IMR-90 (cell line): ENCODE measurements at regions not wholly inside any gene's neighbourhood (a gene's known extent, or its start where the extent isn't known, plus 50 kb on each side); places are given as distances from the start of the nearest gene placed in this dataset.

Experiments used
- ATAC-seq: fragments of 200-7000 bp; cut with Tn5 transposase; 2 replicates; pipeline ENCODE4 v1.9.1; 2020; ENCODE audit warnings: low read depth, mild to moderate bottlenecking, moderate library complexity
- BruUV-seq: library from RNA; stranded (reverse); fragments of 400-500 nt; replicated peaks from 2 replicates; lab custom pipeline; 2021; lab: Mats Ljungman, UMichigan
- CTCF ChIA-PET: fragments of 300-600 bp; formaldehyde crosslinking; extraction: SDS; loops from one replicate; lab custom pipeline; 2021; ENCODE audit warnings: antibody characterized with exemption; lab: Yijun Ruan, JAX
- POLR2A ChIA-PET: fragments of 300-600 bp; sonication (Branson Sonifier 250); formaldehyde crosslinking; loops from one replicate; lab custom pipeline; 2022; ENCODE audit warnings: antibody characterized with exemption; ENCODE audit not compliant: unreplicated experiment; lab: Charles Lee
- DNase-seq: peaks from one replicate; pipeline ENCODE4 v3.0.0; 2013
- H2AFZ ChIP-seq: replicated peaks from 2 replicates; pipeline ENCODE3; 2013; ENCODE audit warnings: low read length, mild to moderate bottlenecking; ENCODE audit not compliant: poor library complexity
- H2AK5ac ChIP-seq: 2 replicates; pipeline ENCODE4 v1.6.1; 2013; ENCODE audit warnings: low read depth, low read length, inconsistent platforms
- H2AK9ac ChIP-seq: replicated peaks from 2 replicates; pipeline ENCODE3; 2013; ENCODE audit warnings: mild to moderate bottlenecking, low read depth, low read length, moderate library complexity; ENCODE audit not compliant: poor library complexity
- H2BK120ac ChIP-seq: 2 replicates; pipeline ENCODE4 v1.6.1; 2013; ENCODE audit warnings: low read depth, low read length, inconsistent platforms
- H2BK15ac ChIP-seq: 3 replicates; pipeline ENCODE4 v1.6.1; 2013; ENCODE audit warnings: low read depth, low read length, inconsistent platforms
- H2BK20ac ChIP-seq: 2 replicates; pipeline ENCODE4 v1.6.1; 2013; ENCODE audit warnings: low read depth, mild to moderate bottlenecking, inconsistent platforms, low read length, moderate library complexity
- H2BK5ac ChIP-seq: 2 replicates; pipeline ENCODE4 v1.6.1; 2013; ENCODE audit warnings: mild to moderate bottlenecking, low read depth, low read length, inconsistent platforms; ENCODE audit not compliant: poor library complexity, severe bottlenecking
- H3K14ac ChIP-seq: replicated peaks from 2 replicates; pipeline ENCODE4 v1.6.1; 2013; ENCODE audit warnings: low read depth, low read length, inconsistent platforms
- H3K18ac ChIP-seq: 2 replicates; pipeline ENCODE4 v1.6.1; 2013; ENCODE audit warnings: low read depth, low read length, control low read depth
- H3K23ac ChIP-seq: 2 replicates; pipeline ENCODE4 v1.6.1; 2013; ENCODE audit warnings: low read depth, low read length, inconsistent platforms
- H3K27ac ChIP-seq: 2 replicates; pipeline ENCODE4 v1.5.1; 2013; ENCODE audit warnings: mild to moderate bottlenecking, control low read depth, low read length; ENCODE audit not compliant: insufficient read depth
- H3K27me3 ChIP-seq: 2 replicates; pipeline ENCODE4 v1.6.1; 2013; ENCODE audit warnings: low read length; ENCODE audit not compliant: control insufficient read depth, insufficient read depth
- H3K36me3 ChIP-seq: 2 replicates; pipeline ENCODE4 v1.6.1; 2013; ENCODE audit warnings: low read length, mixed read lengths; ENCODE audit not compliant: control insufficient read depth, insufficient read depth
- H3K4ac ChIP-seq: 2 replicates; pipeline ENCODE4 v1.6.1; 2013; ENCODE audit warnings: low read depth, low read length, inconsistent platforms
- H3K4me1 ChIP-seq: 2 replicates; pipeline ENCODE4 v1.6.1; 2013; ENCODE audit warnings: low read length, mixed read lengths; ENCODE audit not compliant: control insufficient read depth, insufficient read depth
- H3K4me2 ChIP-seq: 2 replicates; pipeline ENCODE4 v1.6.1; 2013; ENCODE audit warnings: low read depth, mild to moderate bottlenecking, control low read depth, low read length, moderate library complexity
- H3K4me3 ChIP-seq: 2 replicates; pipeline ENCODE4 v1.5.1; 2013; ENCODE audit warnings: low read depth, mild to moderate bottlenecking, control low read depth, low read length, moderate library complexity; ENCODE audit not compliant: insufficient read depth
- H3K56ac ChIP-seq: 2 replicates; pipeline ENCODE4 v1.6.1; 2013; ENCODE audit warnings: low read length, inconsistent platforms; ENCODE audit not compliant: insufficient read depth; ENCODE audit errors: extremely low read depth
- H3K79me1 ChIP-seq, 2 experiments: 2 replicates each; pipeline ENCODE4 v1.6.1; 2013; ENCODE audit warnings: low read length in 2 of 2, inconsistent platforms in 1 of 2, low read depth in 1 of 2
- H3K9ac ChIP-seq: 2 replicates; pipeline ENCODE4 v1.6.1; 2013; ENCODE audit warnings: low read depth, low read length, control low read depth
- H3K9me1 ChIP-seq: 2 replicates; pipeline ENCODE4 v1.6.1; 2013; ENCODE audit warnings: low read length, inconsistent platforms; ENCODE audit not compliant: insufficient read depth
- H3K9me3 ChIP-seq: 2 replicates; pipeline ENCODE4 v1.6.1; 2013; ENCODE audit warnings: low read length; ENCODE audit not compliant: control insufficient read depth, insufficient read depth
- H4K20me1 ChIP-seq: 2 replicates; pipeline ENCODE4 v1.6.1; 2013; ENCODE audit warnings: low read length, inconsistent platforms; ENCODE audit not compliant: insufficient read depth
- H4K5ac ChIP-seq: 2 replicates; pipeline ENCODE4 v1.6.1; 2013; ENCODE audit warnings: mild to moderate bottlenecking, low read depth, low read length, control low read depth
- H4K8ac ChIP-seq, 2 experiments: 2 replicates each; pipeline ENCODE4 v1.6.1; 2013; ENCODE audit warnings: low read depth in 2 of 2, low read length in 2 of 2, control low read depth in 1 of 2, inconsistent platforms in 1 of 2
- H4K91ac ChIP-seq: 2 replicates; pipeline ENCODE4 v1.6.1; 2013; ENCODE audit warnings: low read depth, low read length, inconsistent platforms; ENCODE audit not compliant: insufficient read depth
- BHLHE40 ChIP-seq: fragments of 150-350 bp; IDR thresholded peaks from 2 replicates; pipeline ENCODE4 v1.6.1; 2016; ENCODE audit warnings: mild to moderate bottlenecking, low read depth, low read length
- CEBPB ChIP-seq: IDR thresholded peaks from 2 replicates; pipeline ENCODE4 v1.6.1; 2012; ENCODE audit warnings: low read depth, low read length, improper control_type of control experiment
- MAFK ChIP-seq: IDR thresholded peaks from 2 replicates; pipeline ENCODE4 v1.6.1; 2012; ENCODE audit warnings: low read depth, low read length, improper control_type of control experiment
- NFE2L2 ChIP-seq: fragments of 150-350 bp; IDR thresholded peaks from 2 replicates; pipeline ENCODE4 v1.6.1; 2016; ENCODE audit warnings: low read depth, mild to moderate bottlenecking, low read length
- POLR2A ChIP-seq: IDR thresholded peaks from 2 replicates; pipeline ENCODE4 v1.6.1; 2012; ENCODE audit warnings: mild to moderate bottlenecking, low read depth, low read length
- RAD21 ChIP-seq: IDR thresholded peaks from 2 replicates; pipeline ENCODE4 v1.6.1; 2012; ENCODE audit warnings: low read length, improper control_type of control experiment
- RCOR1 ChIP-seq: IDR thresholded peaks from 2 replicates; pipeline ENCODE4 v1.6.1; 2012; ENCODE audit warnings: mild to moderate bottlenecking, low read length, improper control_type of control experiment; ENCODE audit not compliant: insufficient replicate concordance
- WGBS, 2 experiments: methylation state at CpG; one replicate each; pipeline versions ENCODE4 v1.1.5 to v1.1.7; 2013; ENCODE audit warnings: missing lambda C conversion rate in 2 of 2; ENCODE audit not compliant: insufficient read length in 1 of 2; ENCODE audit errors: extremely low coverage in 2 of 2; 5-methylcytosine and 5-hydroxymethylcytosine counted together
- dilution Hi-C: fragments of 300-500 bp; cut with HindIII; formaldehyde crosslinking; loops from one replicate; pipeline ENCODE4 v1.14.3; 2018; ENCODE audit warnings: low sequenced_read_pairs; ENCODE audit not compliant: unreplicated experiment
- in situ Hi-C: fragments of 300-500 bp; cut with MboI; formaldehyde crosslinking; loops from 3 replicates; pipeline ENCODE4 v1.14.3; 2019; ENCODE audit warnings: low sequenced_read_pairs, inconsistent platforms, mixed read lengths
- intact Hi-C: fragments of 100-400 bp; cut with micrococcal nuclease; formaldehyde crosslinking; loops from 2 replicates; pipeline ENCODE4 v1.10.0; 2022

DNA sequence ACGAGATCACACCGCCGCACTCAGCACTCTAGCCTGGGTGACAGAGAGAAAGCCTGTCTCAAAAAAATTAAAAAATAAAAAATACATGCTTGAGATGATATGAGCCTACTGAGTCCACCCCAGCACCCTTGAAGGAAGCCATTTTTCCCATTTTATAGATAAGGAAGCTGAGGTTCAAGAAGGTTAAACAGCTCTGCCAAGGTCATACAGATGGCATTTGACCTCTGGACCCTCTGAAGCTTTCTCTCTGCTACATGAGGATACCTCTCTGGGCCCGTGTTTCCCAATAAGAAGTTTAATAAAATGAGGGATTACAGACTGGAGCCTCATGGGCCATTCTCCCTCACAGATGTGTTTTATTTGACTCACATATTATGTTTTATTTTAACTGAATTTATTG lies 53.9 kb upstream of the PNMA1 start (continued):
- TF ChIP-seq BHLHE40 (no peak), NFE2L2 (no peak), RCOR1 (no peak), POLR2A (no peak), CEBPB (no peak), MAFK (no peak)

DNA sequence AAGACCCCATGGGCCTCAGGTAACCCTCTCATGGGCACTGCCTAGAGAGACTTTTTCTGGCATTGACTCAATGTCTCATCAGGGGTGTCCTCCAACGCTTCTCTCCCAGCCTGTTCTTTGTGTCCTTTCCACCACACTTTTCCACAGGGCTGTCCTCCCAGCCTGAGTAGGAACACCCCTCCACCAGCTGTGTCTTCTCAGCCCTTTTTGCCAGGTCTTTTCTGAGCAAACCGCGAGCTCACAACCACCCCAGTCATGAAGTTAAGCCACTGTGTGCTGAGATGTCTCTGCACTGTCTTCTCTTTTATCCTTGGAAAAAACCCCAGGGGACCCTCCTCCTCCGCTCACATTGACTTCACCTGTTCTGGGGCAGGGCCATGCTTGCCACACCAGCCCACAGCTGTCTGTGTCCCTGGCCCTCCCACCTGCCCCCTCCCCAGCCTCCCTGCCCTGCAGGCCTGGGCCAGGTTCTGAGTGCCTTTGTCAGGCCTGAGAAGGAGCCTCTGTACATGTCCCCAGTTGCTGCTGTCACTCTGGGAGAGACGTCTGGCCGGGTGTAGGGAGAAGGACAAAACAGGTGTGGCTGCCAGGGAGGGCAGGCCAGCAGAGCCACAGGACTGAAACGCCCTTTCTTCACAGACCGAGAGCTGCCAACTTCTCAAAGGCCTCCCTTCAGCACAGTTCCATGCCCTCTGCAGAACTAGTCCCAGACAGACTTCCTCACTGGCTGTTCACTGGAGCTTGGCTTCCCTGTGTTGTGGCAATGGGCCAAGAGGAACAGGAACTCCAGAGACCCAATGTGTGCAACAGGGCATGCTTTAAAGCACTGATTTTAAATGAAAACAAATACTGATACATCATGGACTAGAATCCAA lies 50.5 kb upstream of the PNMA1 start:
- peaks cover 29% of the 10 kb centered on the region for H3K9me1 ChIP-seq
- no peak overlapping the region for H2AK9ac ChIP-seq
- peaks cover 65 to 87% of the 10 kb centered on the region in 2 experiments for H3K79me1 ChIP-seq
- no peak overlapping the region for H2BK20ac ChIP-seq
- H4K5ac ChIP-seq = no peak overlapping the region
- no peak overlapping the region for H3K14ac ChIP-seq
- no peak overlapping the region for H3K4me3 ChIP-seq
- ATAC-seq (no peak), DNase-seq (no peak)
- no peak overlapping the region for H2BK15ac ChIP-seq
- no peaks in the 10 kb centered on the region for H3K27me3 ChIP-seq
- no peak overlapping the region for H3K27ac ChIP-seq
- H3K18ac ChIP-seq = no peak overlapping the region
- H3K9ac ChIP-seq = no peak overlapping the region
- no peaks in the 10 kb centered on the region for H3K36me3 ChIP-seq
- no peak for TF ChIP-seq RAD21
- in situ Hi-C loops (no loop called here), dilution Hi-C loops (no loop called here), intact Hi-C loops (no loop called here)
- H4K20me1 ChIP-seq = peaks cover 64% of the 10 kb centered on the region
- H4K91ac ChIP-seq = no peak overlapping the region
- ChIA-PET POLR2A (no interaction called here), CTCF (interaction anchor here (0.7 kb wide), 1 partner anchor 8 kb away, joined by 3 read pairs; no protein-coding TSS in a partner anchor)
- H4K8ac ChIP-seq = no peak overlapping the region
- no peaks in the 10 kb centered on the region for H3K9me3 ChIP-seq
- no peak overlapping the region for H2AFZ ChIP-seq
- H3K4me2 ChIP-seq = no peak overlapping the region
- H3K23ac ChIP-seq = no peak overlapping the region
- H2BK120ac ChIP-seq = no peak overlapping the region
- no TSS peak for BruUV-seq
- no peak overlapping the region for H3K4ac ChIP-seq
- 0 out of 2 replicates have a peak overlapping the region, but pooled peaks have one; percentile 13 for H2AK5ac ChIP-seq
- no CpG with 5 or more reads among the region's 8 CpGs for WGBS, 2 experiments
- no peak overlapping the region for H3K56ac ChIP-seq
- no peak overlapping the region for H2BK5ac ChIP-seq
- H3K4me1 ChIP-seq = peaks cover 27% of the 10 kb centered on the region
